NCI-H2107 treated with DMSO at 0.1 percent for 48 hours (cell line): ENCODE measurements at regions not wholly inside any gene's neighbourhood (a gene's known extent, or its start where the extent isn't known, plus 50 kb on each side); places are given as distances from the start of the nearest gene placed in this dataset.
A peak's percentile ranks its signal among the peaks of the same experiment; 100 is the strongest.
"Not testable (repeated sequence)": the region's sequence is repeated elsewhere in the genome, so short reads cannot be mapped to it uniquely, and the experiment has no call there.

Experiments
- DNase-seq: peaks from one replicate; lab custom pipeline; 2025; ENCODE audit not compliant: unreplicated experiment; lab: John Stamatoyannopoulos, UW

GRCh38 chr4:100042235-100042634, 92.2 kb upstream of the H2AZ1 start:
- DNase-seq, result no peak

DNA sequence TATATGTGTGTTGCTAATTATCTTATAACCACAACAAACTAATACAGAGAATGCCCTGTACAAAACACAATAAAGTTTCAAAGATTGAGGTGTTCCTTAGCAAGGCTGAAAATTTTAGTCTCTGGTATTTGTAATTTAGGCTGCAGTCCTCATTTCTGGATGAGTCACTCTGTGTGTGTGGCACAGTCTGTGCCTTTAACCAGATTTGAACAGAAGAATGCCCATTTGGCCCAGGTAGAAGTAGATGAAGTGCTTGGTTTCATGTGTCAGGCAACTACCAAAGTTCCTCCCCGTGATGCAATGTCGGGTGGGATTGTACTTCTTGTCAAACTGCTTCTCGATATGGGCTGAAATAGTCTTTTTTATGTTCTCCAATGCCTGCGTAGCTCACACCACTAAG, 91.6 kb upstream of the H2AZ1 start:
- no peak for DNase-seq

DNA sequence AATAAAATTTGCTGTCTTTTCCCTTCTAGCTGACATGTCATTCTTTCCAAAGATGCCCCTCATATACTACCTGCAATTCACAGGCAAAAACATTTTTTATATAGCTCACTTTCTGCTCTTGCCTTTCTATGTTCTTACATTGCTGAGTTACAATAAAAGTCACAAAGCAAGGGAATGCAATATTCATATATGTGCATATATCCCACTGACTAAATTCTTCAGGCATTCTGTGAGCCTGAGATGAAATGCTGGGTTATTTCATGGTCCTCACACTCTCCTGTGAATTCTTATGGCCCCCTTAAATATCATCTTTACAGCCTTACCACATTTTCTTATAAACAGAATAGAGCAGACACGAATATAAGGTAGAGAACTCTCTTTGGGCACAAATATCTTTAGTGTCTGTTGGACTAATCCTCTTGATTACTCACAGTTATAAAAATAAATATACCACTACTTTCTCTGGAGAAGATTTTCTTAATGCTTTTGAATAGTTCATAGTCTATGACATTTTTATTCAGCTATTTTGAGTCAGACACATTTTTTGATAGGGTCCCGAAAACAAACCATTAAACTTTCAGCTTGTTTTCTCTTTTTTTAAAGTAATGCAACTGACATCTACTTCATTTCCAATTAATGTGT, 84.1 kb upstream of the H2AZ1 start:
- DNase-seq, result no peak

DNA sequence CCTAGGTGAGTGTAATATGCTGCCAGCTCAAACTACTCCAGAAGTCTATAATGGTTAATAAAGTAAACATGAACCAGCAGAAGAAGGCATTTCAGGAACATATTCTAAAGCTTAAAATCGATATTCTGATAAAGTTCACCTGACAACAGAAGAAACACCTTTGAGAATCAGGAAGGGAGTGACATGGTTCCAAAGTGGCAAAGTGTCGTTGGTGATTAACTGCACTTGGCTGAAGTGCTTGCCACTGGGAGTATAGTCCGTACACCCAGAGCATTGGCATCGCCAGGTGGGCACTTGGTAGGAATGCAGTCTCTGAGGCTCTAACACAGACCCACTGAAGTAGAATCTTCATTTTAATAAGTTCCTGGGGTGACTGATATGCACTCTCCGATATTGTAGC, 76.0 kb upstream of the H2AZ1 start:
- DNase-seq, result no peak

DNA sequence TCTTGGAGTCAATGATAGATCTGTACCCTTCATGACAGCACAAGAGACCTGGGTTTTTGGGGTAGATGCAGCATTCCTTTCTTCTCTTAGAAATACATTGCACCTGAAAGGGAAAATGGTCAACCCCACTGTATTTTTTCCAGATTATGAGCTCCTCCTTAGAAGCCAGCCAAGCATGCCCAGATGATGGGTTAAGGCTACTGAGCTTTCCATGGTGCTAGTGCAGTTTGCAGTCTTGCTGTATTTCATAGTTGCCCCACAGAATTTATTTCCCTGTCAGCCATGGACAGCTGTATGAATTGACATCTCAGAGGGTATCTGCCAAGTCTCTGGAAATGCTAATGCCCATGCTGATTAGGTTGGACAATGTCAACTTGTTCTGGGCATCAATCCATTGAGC, 73.7 kb upstream of the H2AZ1 start:
- DNase-seq, result no peak

- peak; percentile 12 for DNase-seq
Observed at GRCh38 chr4:100022792-100023222, 72.7 kb upstream of the H2AZ1 start.

- DNase-seq, result no peak
Observed at GRCh38 chr4:100019821-100020220, 69.7 kb upstream of the H2AZ1 start.

DNA sequence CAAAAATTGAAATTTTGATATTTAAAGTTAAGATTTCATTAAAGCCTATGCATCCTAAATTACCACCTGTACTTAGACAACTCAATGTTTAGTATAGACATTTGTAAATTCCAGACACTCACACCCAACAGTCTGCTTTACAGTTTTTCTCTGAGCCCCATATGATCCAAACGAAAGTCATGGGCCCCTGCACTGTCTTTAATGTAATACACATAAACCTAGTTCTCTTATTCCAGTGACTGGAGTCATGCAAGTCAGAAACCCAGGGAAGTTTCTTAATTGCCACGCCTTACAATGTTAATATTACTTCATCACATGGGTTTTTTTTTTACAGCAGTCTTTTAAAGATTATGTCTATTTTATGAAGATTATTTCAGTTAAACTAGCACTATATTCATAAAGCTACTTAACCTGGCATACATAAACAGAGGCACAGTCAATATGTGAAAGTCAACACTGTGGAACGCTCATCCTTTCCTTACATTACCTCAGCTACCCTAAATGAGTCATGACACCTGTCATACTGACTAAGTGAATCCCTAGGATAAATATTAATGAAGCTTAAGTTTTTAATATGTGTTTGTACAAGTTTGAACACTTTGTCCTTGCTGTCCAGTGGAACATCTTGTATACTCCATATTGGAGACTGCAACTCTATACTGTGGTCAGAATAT, 67.7 kb upstream of the H2AZ1 start:
- DNase-seq, result no peak

GRCh38 chr4:100016191-100016590, 66.1 kb upstream of the H2AZ1 start:
- DNase-seq, result no peak

DNA sequence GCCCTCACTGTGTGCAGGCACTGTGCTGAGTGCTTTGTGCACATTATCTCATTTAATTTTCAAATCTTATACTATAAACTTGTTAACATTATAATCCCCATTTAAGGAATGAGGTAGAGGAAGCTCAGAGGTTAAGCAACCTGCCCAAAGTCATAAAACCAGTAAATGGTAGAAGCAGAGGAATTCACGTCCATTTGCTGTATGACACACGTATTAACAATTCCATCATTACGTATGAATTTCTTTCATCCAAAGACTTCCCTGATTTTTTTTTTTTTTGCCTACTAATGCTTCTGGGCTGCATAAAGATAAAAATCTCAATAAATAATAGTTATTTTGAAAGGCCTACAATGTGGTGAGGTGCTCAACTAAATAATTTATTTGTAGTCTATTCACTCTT, 64.5 kb upstream of the H2AZ1 start:
- no peak for DNase-seq

DNA sequence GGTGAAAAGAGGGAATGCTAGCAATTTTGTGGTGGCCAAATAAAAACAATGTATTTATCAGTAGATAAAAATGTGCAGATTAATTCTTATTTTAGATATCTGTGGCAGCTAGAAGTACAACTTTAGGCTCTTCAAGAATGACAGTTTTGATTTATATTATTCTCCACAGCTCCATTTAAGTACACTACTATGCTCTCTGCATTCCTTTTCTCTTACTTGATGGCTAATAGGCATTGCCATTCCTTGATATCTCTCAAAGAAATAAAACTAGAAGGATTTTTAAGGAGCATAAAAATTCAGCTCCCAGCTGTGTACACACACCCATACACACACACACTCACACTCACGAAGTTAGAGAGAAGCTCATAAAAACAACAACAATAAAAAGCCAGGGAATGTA, 59.4 kb upstream of the H2AZ1 start:
- DNase-seq, result no peak

DNA sequence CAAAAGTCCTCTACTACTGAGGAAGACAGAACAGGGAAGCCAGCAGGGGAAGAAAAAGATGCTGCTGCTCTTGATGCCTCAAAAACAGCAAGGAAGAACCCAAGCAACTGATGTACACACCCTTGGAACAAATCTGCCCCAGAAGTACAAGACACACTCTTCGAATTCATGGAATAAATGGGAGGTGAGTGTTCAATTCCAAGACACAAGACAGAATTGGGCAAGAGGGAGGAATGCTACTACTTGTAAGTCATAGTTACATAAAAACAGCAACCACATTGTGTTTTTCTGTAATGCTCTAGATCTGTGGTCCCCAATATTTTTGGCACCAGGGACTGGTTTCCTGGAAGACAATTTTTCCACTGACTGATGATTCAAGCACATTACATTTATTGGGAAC, 58.0 kb upstream of the H2AZ1 start:
- DNase-seq, result no peak

GRCh38 chr4:100006161-100006560, 56.1 kb upstream of the H2AZ1 start:
- not testable (repeated sequence) for DNase-seq
